ENCODE measurements at regions not wholly inside any gene's neighbourhood (a gene's known extent, or its start where the extent isn't known, plus 50 kb on each side); places are given as distances from the start of the nearest gene placed in this dataset.

- in situ Hi-C loops (cut with MboI; ENCODE audit: low sequenced_read_pairs, unreplicated experiment), result no loop called here
- no peak for DNase-seq (ENCODE audit: low spot score)
- TF ChIP-seq, protein P1, sequence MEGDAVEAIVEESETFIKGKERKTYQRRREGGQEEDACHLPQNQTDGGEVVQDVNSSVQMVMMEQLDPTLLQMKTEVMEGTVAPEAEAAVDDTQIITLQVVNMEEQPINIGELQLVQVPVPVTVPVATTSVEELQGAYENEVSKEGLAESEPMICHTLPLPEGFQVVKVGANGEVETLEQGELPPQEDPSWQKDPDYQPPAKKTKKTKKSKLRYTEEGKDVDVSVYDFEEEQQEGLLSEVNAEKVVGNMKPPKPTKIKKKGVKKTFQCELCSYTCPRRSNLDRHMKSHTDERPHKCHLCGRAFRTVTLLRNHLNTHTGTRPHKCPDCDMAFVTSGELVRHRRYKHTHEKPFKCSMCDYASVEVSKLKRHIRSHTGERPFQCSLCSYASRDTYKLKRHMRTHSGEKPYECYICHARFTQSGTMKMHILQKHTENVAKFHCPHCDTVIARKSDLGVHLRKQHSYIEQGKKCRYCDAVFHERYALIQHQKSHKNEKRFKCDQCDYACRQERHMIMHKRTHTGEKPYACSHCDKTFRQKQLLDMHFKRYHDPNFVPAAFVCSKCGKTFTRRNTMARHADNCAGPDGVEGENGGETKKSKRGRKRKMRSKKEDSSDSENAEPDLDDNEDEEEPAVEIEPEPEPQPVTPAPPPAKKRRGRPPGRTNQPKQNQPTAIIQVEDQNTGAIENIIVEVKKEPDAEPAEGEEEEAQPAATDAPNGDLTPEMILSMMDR (IDR thresholded peaks at IDR 0.05; ENCODE audit: borderline replicate concordance, control extremely low read depth, extremely low read depth, insufficient read depth, missing control alignments), result no peak
These were observed 71.5 kb upstream of the VEGFC start for GRCh38 chr4:176864238-176864637.

- in situ Hi-C loops (cut with MboI; ENCODE audit: low sequenced_read_pairs, unreplicated experiment), result no loop called here
- no peak for DNase-seq (ENCODE audit: low spot score)
- TF ChIP-seq, protein P1 (IDR thresholded peaks at IDR 0.05; ENCODE audit: borderline replicate concordance, control extremely low read depth, extremely low read depth, insufficient read depth, missing control alignments), result no peak
These were observed 76.0 kb upstream of the VEGFC start for GRCh38 chr4:176868676-176869075.

DNA sequence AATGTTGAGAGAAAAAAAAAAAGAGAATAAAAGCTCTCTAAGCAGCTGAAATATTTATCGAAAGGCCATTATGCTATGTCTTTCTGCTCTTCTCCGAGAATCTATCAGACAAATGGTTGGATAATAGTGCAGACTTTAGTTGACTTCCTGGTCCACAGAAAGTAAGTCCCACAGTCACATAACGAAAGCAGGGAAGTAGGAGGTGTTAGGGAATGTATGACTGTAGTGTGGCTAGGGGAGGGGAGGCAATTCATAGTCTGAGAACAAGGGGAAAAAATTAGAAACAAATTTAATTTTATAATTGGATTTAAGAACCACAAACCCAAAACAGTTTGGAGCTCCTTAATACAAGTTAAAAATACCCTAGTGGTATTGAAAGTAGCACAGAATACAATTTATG, 79.7 kb upstream of the VEGFC start:
- in situ Hi-C loops (cut with MboI; ENCODE audit: low sequenced_read_pairs, unreplicated experiment), result no loop called here
- TF ChIP-seq, protein P1 (IDR thresholded peaks at IDR 0.05; ENCODE audit: borderline replicate concordance, control extremely low read depth, extremely low read depth, insufficient read depth, missing control alignments), result no peak
- DNase-seq (ENCODE audit: low spot score), result no peak

DNA sequence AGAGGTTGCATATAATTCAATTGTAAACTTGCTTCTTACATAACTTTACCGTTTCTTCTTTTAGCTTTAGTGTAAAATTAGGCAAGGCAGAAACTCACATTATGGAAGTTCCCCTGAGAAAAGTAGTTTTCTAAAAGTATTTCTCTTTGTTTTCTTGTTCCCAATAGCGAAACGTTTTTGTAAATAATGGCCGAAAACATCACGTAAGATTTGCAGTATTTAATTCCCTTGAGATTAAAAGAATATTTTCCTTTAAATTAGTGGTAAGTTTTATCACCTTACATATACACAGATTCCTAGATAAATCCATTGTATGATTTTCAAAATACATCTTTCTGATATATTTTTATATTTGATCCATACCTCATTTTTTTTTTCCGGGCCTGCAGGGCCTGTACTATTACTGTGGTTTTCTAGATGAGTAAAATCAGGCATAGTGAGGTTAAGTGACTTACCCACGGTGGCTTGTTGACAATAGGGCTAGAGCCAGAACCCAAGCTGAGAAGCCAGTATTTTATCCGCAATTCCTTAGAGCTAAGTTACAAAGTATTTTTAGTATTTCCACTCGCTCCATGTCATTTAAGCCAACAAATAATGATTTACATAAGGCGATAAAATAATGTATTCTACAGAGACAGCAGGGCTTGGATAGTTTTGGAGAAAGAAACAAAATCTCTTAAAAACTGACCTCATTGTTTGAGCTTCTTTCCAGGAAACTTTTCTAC, 82.2 kb upstream of the VEGFC start:
- DNase-seq (ENCODE audit: low spot score), result no peak
- in situ Hi-C loops (cut with MboI; ENCODE audit: low sequenced_read_pairs, unreplicated experiment), result no loop called here
- TF ChIP-seq, protein P1 (IDR thresholded peaks at IDR 0.05; ENCODE audit: borderline replicate concordance, control extremely low read depth, extremely low read depth, insufficient read depth, missing control alignments), result no peak

DNA sequence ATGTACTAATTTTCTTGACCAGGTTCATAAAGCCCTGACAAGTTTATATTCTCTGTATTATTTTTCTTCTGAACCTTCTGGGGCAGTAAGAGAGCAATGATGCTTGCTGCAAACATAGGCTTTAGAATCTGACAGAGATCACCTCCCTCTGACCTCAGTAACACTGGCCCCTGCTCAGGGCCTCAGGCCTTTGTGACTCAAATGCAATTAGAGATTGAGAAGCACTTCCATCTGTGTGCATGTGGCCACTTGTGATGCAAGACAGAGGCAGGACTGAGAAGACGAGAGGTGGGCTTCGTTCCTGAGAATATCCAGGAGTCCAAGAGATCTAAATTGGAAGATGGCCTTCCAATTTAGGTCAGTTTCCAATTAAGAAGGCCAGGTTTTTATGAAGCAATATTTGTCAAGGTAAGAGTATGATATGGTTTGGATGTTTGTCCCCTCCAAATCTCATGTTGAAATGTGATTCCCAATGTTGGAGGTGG, 82.8 kb upstream of the VEGFC start:
- in situ Hi-C loops (cut with MboI; ENCODE audit: low sequenced_read_pairs, unreplicated experiment), result no loop called here
- TF ChIP-seq, protein P1 (IDR thresholded peaks at IDR 0.05; ENCODE audit: borderline replicate concordance, control extremely low read depth, extremely low read depth, insufficient read depth, missing control alignments), result no peak
- DNase-seq (ENCODE audit: low spot score), result no peak

- no peak for DNase-seq (ENCODE audit: low spot score)
- TF ChIP-seq, protein P1 (IDR thresholded peaks at IDR 0.05; ENCODE audit: borderline replicate concordance, control extremely low read depth, extremely low read depth, insufficient read depth, missing control alignments), result no peak
- in situ Hi-C loops (cut with MboI; ENCODE audit: low sequenced_read_pairs, unreplicated experiment), result no loop called here
These were observed 86.8 kb upstream of the VEGFC start for GRCh38 chr4:176879380-176880116.
